Activated naive CD4-positive, alpha-beta T cell treated with anti-CD3 and anti-CD28 coated beads, Interleukin-2, amount 10 ng/mL, durations not matched to agents 7 days and 5 days (primary cell): ENCODE measurements at regions not wholly inside any gene's neighbourhood (a gene's known extent, or its start where the extent isn't known, plus 50 kb on each side); places are given as distances from the start of the nearest gene placed in this dataset.

Experiments
- CTCF ChIA-PET: fragments of 350-600 bp; sonication (Branson Sonifier 250); formaldehyde crosslinking; loops from one replicate; lab custom pipeline; 2021; ENCODE audit warnings: antibody characterized with exemption; lab: Charles Lee
- DNase-seq: peaks from one replicate; pipeline ENCODE4 v3.0.0-alpha.2; 2020
- H3K27ac Mint-ChIP-seq: one replicate; pipeline ENCODE4 v1.8.0; 2021; ENCODE audit warnings: mild to moderate bottlenecking, moderate library complexity, mixed read lengths
- H3K27me3 Mint-ChIP-seq: one replicate; pipeline ENCODE4 v1.8.0; 2021; ENCODE audit warnings: mild to moderate bottlenecking, mixed read lengths
- H3K36me3 Mint-ChIP-seq: one replicate; pipeline ENCODE4 v1.8.0; 2021; ENCODE audit warnings: mixed read lengths
- H3K4me1 Mint-ChIP-seq: one replicate; pipeline ENCODE4 v1.8.0; 2021; ENCODE audit warnings: mixed read lengths
- H3K4me3 Mint-ChIP-seq: one replicate; pipeline ENCODE4 v1.8.0; 2021; ENCODE audit warnings: mild to moderate bottlenecking, moderate library complexity, mixed read lengths
- H3K9me3 Mint-ChIP-seq: one replicate; pipeline ENCODE4 v1.8.0; 2021; ENCODE audit warnings: mixed read lengths

DNA sequence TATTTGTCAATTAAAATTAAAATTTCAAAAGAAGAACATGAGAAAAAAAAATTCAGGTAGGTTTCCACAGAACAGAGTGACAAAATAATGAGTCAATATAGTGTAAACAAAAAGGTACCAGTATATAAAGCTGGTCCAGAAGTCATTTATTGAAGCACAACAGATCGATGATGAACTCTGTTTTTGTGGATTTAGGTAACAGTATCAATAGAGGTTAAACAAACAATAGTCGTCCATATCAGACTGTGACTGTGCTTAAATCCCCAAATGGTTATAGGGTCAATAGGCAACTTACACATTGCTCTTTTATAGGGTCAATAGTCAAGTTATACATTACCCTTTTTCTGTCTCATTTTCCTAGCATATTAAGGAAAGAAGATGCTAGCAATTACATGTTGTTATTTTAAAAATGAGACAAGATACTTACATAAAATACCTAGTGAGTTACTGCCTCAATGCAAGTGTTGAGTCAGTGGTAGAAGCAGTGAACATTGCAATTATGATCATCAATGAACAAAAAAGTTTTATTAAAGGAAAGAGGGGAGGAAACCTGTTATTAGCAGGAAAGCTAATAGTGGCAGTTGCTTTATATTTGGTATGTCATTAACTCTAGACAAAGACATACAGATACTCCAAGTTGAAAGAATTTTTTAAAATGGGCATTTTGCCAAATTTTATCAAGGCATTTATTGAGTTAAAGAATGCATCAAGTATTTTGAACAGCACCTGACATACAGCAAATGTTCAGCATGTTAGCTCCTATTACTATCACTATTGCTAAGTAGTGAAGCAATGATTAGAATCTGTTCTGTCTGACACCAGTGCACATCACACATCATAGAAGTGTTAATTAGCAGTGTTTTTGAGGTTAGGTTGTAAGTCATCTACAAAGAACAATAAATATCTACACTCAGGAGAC is 102.9 kb downstream of the CCER1 start:
- H3K36me3 Mint-ChIP-seq: no peaks in the 10 kb centered on the region

DNA sequence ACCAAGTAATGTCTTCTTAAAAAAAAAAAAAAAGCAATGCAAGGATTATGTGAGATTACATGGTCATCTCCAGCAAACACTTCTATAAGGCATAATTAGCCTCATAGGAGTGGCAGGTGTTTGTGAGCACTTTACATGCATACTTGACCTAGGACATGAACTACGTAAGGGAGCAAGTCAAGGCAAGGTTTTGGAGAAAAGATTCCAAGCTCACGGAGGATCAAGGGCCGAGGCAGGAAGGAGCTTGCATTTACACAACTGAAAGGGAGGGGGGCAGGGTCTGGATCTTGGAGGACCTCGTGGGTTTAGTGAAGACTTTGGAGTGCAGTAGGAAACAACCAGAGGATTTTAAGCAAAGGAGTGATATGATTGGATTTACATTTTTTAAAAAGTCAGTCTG is 112.5 kb downstream of the CCER1 start:
- no peak overlapping the region for H3K4me3 Mint-ChIP-seq
- no peaks in the 10 kb centered on the region for H3K9me3 Mint-ChIP-seq
- CTCF ChIA-PET: interaction anchor here (1.0 kb wide), 1 partner anchor 12 kb away, joined by 3 read pairs; no protein-coding TSS in a partner anchor
- no peaks in the 10 kb centered on the region for H3K4me1 Mint-ChIP-seq
- H3K27ac Mint-ChIP-seq: no peak overlapping the region
- H3K36me3 Mint-ChIP-seq: no peaks in the 10 kb centered on the region
- no peaks in the 10 kb centered on the region for H3K27me3 Mint-ChIP-seq
- DNase-seq: no peak

More for the DNA sequence above, 102.9 kb downstream of the CCER1 start:
- no peak overlapping the region for H3K27ac Mint-ChIP-seq
- H3K9me3 Mint-ChIP-seq: no peaks in the 10 kb centered on the region
- CTCF ChIA-PET: no interaction called here
- no peaks in the 10 kb centered on the region for H3K27me3 Mint-ChIP-seq
- H3K4me1 Mint-ChIP-seq: no peaks in the 10 kb centered on the region
- no peak for DNase-seq
- H3K4me3 Mint-ChIP-seq: no peak overlapping the region

DNA sequence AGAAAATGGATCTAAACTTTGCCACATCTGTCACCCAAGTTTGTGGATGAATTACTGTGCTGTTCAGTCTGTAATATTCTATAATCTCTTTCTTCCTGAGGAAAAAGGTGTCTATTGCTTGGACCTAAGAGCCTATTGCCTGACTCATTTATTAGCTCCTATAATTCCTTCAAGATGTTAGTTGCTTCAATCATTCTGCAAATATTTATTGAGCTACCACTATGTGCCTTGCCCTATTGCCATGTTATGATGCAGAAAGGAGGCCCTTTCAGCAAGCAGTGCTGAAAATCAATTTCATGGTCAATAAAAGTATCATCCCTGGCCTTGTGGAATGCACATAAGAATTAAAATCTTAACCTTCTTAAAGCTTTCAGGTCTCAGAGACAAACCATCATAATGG is 113.6 kb downstream of the CCER1 start:
- no peak overlapping the region for H3K27ac Mint-ChIP-seq
- H3K27me3 Mint-ChIP-seq: no peaks in the 10 kb centered on the region
- no peaks in the 10 kb centered on the region for H3K36me3 Mint-ChIP-seq
- H3K4me1 Mint-ChIP-seq: no peaks in the 10 kb centered on the region
- H3K9me3 Mint-ChIP-seq: no peaks in the 10 kb centered on the region
- CTCF ChIA-PET: no interaction called here
- DNase-seq: no peak
- H3K4me3 Mint-ChIP-seq: no peak overlapping the region

DNA sequence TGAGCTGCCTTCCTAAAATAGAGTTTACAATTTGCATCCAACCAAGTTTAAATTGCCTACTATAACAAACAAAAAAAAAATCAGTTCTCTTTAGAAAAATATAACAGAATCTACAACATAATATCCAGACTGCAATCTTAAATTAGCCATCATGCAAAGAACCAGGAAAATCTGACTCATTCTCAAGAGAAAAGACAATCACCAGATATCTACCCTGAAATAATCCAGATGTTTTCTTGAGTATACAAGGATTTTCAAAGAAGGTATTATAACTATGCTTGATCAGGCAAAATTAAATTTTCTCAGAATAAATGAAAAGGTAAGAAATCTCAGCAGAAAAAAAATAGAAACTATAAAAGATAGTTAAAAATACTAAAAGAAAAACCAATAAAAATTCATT is 115.6 kb downstream of the CCER1 start:
- Mint-ChIP-seq H3K36me3 (no peaks in the 10 kb centered on the region), H3K4me3 (no peak overlapping the region), H3K27ac (no peak overlapping the region), H3K9me3 (no peaks in the 10 kb centered on the region), H3K27me3 (no peaks in the 10 kb centered on the region), H3K4me1 (no peaks in the 10 kb centered on the region)
- CTCF ChIA-PET: no interaction called here
- DNase-seq: no peak

DNA sequence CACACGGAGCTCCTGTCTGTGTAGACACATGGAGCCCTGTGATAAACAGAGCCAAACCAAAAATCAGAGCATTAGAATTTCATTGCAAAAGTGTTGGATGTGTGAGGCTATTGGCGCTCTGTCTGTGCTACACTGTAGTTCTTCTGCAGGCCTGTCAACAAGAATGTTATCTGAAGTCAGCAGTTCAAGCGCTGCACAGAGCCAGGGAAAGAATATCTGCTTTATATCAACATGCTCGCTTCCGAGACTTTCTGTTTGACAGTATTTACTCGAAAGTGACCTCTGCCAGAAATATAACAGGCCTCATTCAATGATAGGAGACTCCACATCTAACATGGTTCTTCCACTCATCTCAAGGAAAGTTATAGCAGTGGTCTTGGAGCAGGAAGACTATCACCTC is 118.3 kb downstream of the CCER1 start:
- CTCF ChIA-PET: no interaction called here
- Mint-ChIP-seq H3K27ac (no peak overlapping the region), H3K36me3 (no peaks in the 10 kb centered on the region), H3K27me3 (no peaks in the 10 kb centered on the region), H3K4me3 (no peak overlapping the region), H3K9me3 (no peaks in the 10 kb centered on the region), H3K4me1 (no peaks in the 10 kb centered on the region)
- DNase-seq: no peak

DNA sequence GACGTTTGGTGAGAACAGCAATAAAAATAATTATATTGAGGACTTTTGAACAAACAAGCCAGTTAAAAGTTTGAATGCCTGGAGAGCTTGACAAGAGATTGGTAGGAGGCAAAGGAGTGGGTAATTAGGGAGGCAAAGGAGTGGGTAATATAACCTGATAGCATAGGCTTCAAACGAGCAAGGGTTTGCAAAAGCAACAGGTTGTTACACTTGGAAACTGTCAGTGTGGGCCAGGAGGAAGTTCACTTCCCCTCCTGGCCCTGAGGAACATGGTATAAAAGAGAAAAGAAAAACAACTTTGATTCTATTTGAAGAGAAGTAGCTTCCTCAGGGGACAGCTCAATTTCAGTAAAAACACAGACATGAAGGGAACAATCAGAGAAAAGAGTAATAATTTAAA is 121.7 kb downstream of the CCER1 start:
- CTCF ChIA-PET: no interaction called here
- H3K4me1 Mint-ChIP-seq: no peaks in the 10 kb centered on the region

DNA sequence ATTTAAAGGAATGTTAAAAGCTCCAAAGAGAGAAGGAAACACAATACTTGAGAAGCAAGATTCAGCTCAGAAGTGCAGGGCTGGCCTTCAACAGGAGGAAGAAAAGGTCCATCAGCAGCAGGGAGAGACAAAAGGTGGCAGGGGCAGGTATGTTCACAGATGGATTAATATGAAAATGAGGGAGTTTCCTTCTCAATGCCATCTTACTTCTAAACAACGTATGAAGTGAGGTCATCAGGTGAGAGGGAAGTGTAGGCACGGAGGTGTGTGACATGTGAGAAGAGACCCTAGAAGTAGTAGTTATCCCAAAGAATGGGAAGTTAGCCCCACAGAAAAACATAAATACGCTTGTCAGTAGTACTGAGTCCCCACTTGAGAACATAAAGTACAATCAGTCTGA is 122.5 kb downstream of the CCER1 start:
- no peaks in the 10 kb centered on the region for H3K36me3 Mint-ChIP-seq
- DNase-seq: no peak
- H3K27me3 Mint-ChIP-seq: no peaks in the 10 kb centered on the region
- H3K9me3 Mint-ChIP-seq: no peaks in the 10 kb centered on the region
- no peaks in the 10 kb centered on the region for H3K4me1 Mint-ChIP-seq
- H3K4me3 Mint-ChIP-seq: no peak overlapping the region
- H3K27ac Mint-ChIP-seq: no peak overlapping the region
- CTCF ChIA-PET: no interaction called here

More for the DNA sequence above, 121.7 kb downstream of the CCER1 start:
- Mint-ChIP-seq H3K9me3 (no peaks in the 10 kb centered on the region), H3K27me3 (no peaks in the 10 kb centered on the region), H3K36me3 (no peaks in the 10 kb centered on the region), H3K4me3 (no peak overlapping the region), H3K27ac (no peak overlapping the region)
- no peak for DNase-seq

DNA sequence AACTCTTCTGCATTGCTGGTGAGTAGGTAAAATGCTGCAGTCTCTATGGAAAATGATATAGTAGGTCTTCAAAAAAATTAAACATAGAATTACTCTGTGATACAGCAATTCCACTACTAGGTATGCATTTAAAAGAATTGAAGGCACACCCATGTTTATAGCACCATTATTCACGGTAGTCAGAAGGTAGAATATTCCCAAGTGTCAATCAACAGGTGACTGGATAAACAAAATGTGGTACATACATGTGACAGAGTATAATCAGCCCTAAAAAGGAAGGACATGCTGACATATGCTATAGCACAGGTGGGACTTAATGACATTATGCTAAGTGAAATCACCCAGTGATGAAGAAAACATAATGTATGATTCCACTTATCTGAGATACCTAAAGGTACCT is 123.3 kb downstream of the CCER1 start:
- Mint-ChIP-seq H3K4me3 (no peak overlapping the region), H3K27ac (no peak overlapping the region), H3K36me3 (no peaks in the 10 kb centered on the region), H3K9me3 (no peaks in the 10 kb centered on the region), H3K27me3 (no peaks in the 10 kb centered on the region), H3K4me1 (no peaks in the 10 kb centered on the region)
- DNase-seq: no peak
- CTCF ChIA-PET: no interaction called here

DNA sequence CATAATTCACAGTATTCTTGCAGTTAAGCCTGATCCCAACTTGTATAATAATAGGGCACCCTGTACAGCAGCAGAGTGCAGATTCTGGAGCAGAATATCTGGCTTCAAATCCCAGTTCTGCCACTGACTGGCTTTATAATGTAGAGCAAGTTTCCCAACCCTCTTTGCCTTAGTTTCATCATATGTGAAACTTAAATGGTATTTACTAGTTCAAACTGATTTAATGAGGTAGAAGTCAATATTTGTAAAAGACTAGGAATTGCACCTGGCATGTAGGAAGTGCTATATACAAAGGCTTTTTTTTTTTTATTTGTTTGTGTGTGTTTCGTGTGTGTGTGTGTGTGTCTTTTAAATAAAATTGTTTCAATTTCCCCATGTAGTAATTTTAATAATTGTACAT is 125.9 kb downstream of the CCER1 start:
- no peak overlapping the region for H3K27ac Mint-ChIP-seq
- no peak overlapping the region for H3K4me3 Mint-ChIP-seq
- CTCF ChIA-PET: interaction anchor here (0.7 kb wide), 1 partner anchor 781 kb away, joined by 3 read pairs; no protein-coding TSS in a partner anchor
- no peaks in the 10 kb centered on the region for H3K36me3 Mint-ChIP-seq
- no peak for DNase-seq
- no peaks in the 10 kb centered on the region for H3K9me3 Mint-ChIP-seq
- no peaks in the 10 kb centered on the region for H3K27me3 Mint-ChIP-seq
- H3K4me1 Mint-ChIP-seq: no peaks in the 10 kb centered on the region

DNA sequence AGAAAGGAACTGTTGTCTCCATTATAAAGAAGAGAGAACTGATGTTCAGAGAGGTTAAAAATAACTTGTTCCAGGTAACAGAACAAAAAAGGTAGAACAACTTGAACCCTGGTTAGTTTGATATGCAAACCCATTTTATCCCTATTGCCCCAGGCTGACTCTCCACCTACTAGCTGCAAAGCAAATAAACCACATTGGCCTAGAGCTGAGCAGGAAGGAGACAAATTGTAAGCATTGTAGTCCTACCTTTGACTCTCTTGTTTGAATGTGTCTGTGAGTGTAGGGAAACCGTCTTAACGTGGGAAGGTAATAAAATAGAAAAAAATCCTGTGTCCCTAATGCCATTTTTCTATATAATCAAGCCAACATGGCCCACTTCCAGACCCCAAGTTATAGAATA is 126.4 kb downstream of the CCER1 start:
- no peaks in the 10 kb centered on the region for H3K9me3 Mint-ChIP-seq
- no peaks in the 10 kb centered on the region for H3K4me1 Mint-ChIP-seq
- no peaks in the 10 kb centered on the region for H3K27me3 Mint-ChIP-seq
- no peaks in the 10 kb centered on the region for H3K36me3 Mint-ChIP-seq
- CTCF ChIA-PET: no interaction called here
- no peak overlapping the region for H3K4me3 Mint-ChIP-seq
- DNase-seq: no peak
- no peak overlapping the region for H3K27ac Mint-ChIP-seq

DNA sequence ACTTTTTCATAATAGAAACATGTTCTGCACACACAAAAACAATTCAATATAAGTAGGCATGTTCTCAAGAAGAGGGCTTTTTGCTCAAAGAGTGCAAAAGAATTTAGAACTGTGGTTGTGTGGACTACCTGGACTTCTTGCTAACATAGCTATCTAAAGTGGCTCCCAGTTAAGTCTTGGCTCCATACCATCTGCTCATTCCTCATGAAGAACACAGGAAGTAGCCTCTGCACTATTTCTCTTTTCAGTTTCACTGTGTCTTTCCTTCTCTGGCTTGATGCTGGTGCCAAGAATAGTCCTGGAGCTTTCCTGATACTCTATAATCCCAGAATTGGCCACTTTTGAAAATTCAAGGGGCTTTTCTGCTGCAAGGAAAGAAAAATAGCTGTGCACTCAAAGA is 127.4 kb downstream of the CCER1 start:
- Mint-ChIP-seq H3K27me3 (no peaks in the 10 kb centered on the region), H3K4me1 (no peaks in the 10 kb centered on the region), H3K27ac (no peak overlapping the region), H3K4me3 (no peak overlapping the region), H3K36me3 (no peaks in the 10 kb centered on the region), H3K9me3 (no peaks in the 10 kb centered on the region)
- CTCF ChIA-PET: no interaction called here
- DNase-seq: no peak

DNA sequence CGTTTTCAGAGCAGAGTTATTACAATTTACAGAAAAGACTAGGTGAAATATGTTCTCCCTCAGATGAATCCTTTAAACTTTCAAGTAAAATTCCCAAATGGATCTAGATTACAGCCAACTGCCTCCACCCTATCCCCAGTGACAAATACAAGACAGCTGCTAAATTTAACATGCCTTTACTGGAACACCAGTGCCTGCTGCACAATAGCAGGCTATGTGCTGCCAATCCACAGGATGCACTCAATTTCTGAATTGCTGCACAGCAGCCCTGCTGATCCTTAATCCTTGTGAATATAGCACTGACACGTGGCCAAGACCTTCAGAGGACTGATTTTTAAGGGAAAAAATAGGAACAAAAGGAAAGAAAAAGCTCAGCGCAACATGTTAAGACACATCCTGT is 128.9 kb downstream of the CCER1 start:
- H3K27ac Mint-ChIP-seq: no peak overlapping the region
- no peak overlapping the region for H3K4me3 Mint-ChIP-seq
- no peaks in the 10 kb centered on the region for H3K4me1 Mint-ChIP-seq
- H3K27me3 Mint-ChIP-seq: no peaks in the 10 kb centered on the region
- H3K36me3 Mint-ChIP-seq: no peaks in the 10 kb centered on the region
- no peaks in the 10 kb centered on the region for H3K9me3 Mint-ChIP-seq
- no peak for DNase-seq
- CTCF ChIA-PET: no interaction called here

DNA sequence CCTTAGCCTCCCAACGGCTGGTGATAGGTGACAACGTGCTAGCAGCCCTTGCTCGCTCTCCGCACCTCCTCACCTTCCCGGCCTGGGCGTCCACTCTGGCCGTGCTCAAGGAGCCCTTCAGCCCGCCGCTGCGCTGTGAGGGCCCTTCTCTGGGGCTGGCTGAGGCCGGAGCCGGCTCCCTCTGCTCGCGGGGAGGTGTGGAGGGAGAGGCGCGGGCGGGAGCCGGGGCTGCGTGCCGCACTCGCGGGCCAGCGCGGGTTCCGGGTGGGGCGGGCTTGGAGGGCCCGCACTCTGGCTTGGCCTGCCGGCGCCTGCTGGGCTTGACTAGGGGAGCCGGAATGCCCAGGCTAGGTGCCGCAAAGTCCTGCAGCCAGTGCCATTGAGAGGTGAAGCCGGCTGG is 131.1 kb downstream of the CCER1 start:
- Mint-ChIP-seq H3K36me3 (no peaks in the 10 kb centered on the region), H3K27me3 (no peaks in the 10 kb centered on the region), H3K4me3 (no peak overlapping the region), H3K4me1 (no peaks in the 10 kb centered on the region), H3K9me3 (no peaks in the 10 kb centered on the region), H3K27ac (no peak overlapping the region)
- CTCF ChIA-PET: no interaction called here
- DNase-seq: no peak

DNA sequence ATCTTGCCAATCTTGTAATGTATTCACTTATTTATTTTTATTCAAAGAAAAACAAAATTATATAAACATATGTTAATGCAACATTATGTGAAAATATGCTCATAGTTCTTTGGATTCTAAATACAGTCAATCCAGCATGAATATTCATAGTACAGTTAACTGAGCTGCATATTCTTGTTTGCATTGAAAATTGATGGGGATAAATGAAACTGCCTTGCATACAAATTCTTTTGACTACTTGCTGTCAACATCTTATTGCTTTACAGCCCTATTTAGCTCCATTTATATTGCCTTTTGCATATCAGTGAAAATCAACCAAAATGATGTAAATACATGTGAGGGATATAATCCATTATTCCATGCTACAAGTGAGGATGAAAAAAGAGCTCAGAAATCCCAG is 135.3 kb downstream of the CCER1 start:
- no peaks in the 10 kb centered on the region for H3K9me3 Mint-ChIP-seq

DNA sequence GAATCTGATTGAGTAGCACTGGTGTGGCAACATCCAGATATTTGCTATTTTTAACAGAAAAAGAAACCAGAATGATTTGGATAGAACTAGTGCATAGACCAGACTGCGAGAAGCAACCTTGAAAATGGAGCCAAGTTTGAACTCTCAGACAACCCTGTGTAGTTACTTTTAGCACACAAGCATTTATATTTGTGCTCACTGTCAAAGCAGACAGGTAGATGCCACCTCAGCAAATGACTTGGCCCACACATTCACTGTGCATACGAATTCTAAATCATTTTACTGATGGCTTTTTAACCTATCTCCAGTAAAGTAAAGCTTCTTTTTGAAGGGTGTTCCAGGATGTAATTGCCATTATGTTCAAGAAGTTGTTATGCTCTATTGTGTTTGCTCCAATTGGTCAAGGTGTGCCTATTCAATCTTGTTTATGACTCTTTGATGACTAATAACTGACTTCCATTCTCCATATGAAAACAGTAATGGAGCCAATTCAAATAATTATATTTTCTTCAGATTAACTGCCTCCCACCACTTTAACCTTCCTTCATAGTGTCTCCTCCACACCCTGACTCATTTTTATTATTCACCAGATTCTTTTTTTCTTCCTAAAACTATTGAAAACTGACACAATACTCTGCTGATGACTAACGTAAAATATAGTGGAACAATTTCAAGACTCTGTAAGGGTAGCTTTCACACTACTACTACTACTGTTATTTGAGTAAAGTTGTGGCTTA is 138.5 kb downstream of the CCER1 start:
- no peak for DNase-seq

More for the DNA sequence above, 135.3 kb downstream of the CCER1 start:
- DNase-seq: no peak
- H3K27ac Mint-ChIP-seq: no peak overlapping the region
- no peaks in the 10 kb centered on the region for H3K4me1 Mint-ChIP-seq
- CTCF ChIA-PET: no interaction called here
- H3K36me3 Mint-ChIP-seq: no peaks in the 10 kb centered on the region
- no peak overlapping the region for H3K4me3 Mint-ChIP-seq
- H3K27me3 Mint-ChIP-seq: no peaks in the 10 kb centered on the region

More for the DNA sequence above, 138.5 kb downstream of the CCER1 start:
- CTCF ChIA-PET: no interaction called here
- no peaks in the 10 kb centered on the region for H3K9me3 Mint-ChIP-seq
- no peaks in the 10 kb centered on the region for H3K36me3 Mint-ChIP-seq
- H3K4me3 Mint-ChIP-seq: no peak overlapping the region
- H3K4me1 Mint-ChIP-seq: no peaks in the 10 kb centered on the region
- no peak overlapping the region for H3K27ac Mint-ChIP-seq
- no peaks in the 10 kb centered on the region for H3K27me3 Mint-ChIP-seq
